ENCODE measurements at regions not wholly inside any gene's neighbourhood (a gene's known extent, or its start where the extent isn't known, plus 50 kb on each side); places are given as distances from the start of the nearest gene placed in this dataset.

DNA sequence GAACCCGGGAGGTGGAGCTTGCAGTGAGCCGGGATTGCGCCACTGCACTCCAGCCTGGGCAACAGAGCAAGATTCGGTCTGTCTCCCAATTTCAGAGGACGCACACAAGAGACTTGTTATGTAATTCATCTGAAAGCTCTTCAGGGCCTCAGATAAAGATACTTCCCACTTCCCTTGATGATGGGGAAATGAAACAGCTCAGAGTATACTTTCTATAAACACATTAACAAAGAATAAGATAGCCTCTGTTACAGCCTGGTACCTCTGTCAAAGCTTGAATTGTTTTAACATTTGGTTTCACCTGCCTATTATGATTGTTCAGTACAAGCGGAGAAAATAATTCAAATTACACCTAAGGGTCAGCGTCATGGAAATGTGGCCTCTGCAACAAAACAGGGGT is 622.9 kb upstream of the ADGRL4 start:
- TF ChIP-seq SPI1 (IDR thresholded peaks at IDR 0.05; ENCODE audit: borderline replicate concordance, low read depth): no peak
- TF ChIP-seq GABPA (IDR thresholded peaks at IDR 0.05; ENCODE audit: low read depth): no peak
- TF ChIP-seq, protein P1, sequence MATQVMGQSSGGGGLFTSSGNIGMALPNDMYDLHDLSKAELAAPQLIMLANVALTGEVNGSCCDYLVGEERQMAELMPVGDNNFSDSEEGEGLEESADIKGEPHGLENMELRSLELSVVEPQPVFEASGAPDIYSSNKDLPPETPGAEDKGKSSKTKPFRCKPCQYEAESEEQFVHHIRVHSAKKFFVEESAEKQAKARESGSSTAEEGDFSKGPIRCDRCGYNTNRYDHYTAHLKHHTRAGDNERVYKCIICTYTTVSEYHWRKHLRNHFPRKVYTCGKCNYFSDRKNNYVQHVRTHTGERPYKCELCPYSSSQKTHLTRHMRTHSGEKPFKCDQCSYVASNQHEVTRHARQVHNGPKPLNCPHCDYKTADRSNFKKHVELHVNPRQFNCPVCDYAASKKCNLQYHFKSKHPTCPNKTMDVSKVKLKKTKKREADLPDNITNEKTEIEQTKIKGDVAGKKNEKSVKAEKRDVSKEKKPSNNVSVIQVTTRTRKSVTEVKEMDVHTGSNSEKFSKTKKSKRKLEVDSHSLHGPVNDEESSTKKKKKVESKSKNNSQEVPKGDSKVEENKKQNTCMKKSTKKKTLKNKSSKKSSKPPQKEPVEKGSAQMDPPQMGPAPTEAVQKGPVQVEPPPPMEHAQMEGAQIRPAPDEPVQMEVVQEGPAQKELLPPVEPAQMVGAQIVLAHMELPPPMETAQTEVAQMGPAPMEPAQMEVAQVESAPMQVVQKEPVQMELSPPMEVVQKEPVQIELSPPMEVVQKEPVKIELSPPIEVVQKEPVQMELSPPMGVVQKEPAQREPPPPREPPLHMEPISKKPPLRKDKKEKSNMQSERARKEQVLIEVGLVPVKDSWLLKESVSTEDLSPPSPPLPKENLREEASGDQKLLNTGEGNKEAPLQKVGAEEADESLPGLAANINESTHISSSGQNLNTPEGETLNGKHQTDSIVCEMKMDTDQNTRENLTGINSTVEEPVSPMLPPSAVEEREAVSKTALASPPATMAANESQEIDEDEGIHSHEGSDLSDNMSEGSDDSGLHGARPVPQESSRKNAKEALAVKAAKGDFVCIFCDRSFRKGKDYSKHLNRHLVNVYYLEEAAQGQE (IDR thresholded peaks at IDR 0.05; ENCODE audit: insufficient replicate concordance, low read depth): no peak
- no peak for TF ChIP-seq POLR2AphosphoS5 (IDR thresholded peaks at IDR 0.05; ENCODE audit: low read depth)
- no peak for TF ChIP-seq CTCF (IDR thresholded peaks at IDR 0.05; ENCODE audit: insufficient read depth, low read length)
- DNase-seq (ENCODE audit: low read depth in 1 of 2, low spot score in 1 of 2): no peak

GRCh38 chr1:79617777-79618176 is 611.2 kb upstream of the ADGRL4 start:
- Histone ChIP-seq H3K27me3 (ENCODE audit: insufficient read depth, poor library complexity, severe bottlenecking) (no peaks in the 10 kb centered on the region), H3K4me3 (replicated peaks; ENCODE audit: insufficient read depth, low read length) (no peak overlapping the region), H3K27ac (replicated peaks) (no peak overlapping the region)
- no peak for DNase-seq (ENCODE audit: low read depth in 1 of 2, low spot score in 1 of 2)
- no peak for TF ChIP-seq SPI1 (IDR thresholded peaks at IDR 0.05; ENCODE audit: borderline replicate concordance, low read depth)
- TF ChIP-seq CTCF (IDR thresholded peaks at IDR 0.05; ENCODE audit: insufficient read depth, low read length): no peak
- TF ChIP-seq GABPA (IDR thresholded peaks at IDR 0.05; ENCODE audit: low read depth): no peak
- no peak for TF ChIP-seq POLR2AphosphoS5 (IDR thresholded peaks at IDR 0.05; ENCODE audit: low read depth)
- TF ChIP-seq, protein P1 (IDR thresholded peaks at IDR 0.05; ENCODE audit: insufficient replicate concordance, low read depth): no peak

More for the DNA sequence above, 622.9 kb upstream of the ADGRL4 start:
- no peak overlapping the region for H3K27ac ChIP-seq (replicated peaks)
- H3K4me3 ChIP-seq (replicated peaks; ENCODE audit: insufficient read depth, low read length): no peak overlapping the region
- H3K27me3 ChIP-seq (ENCODE audit: insufficient read depth, poor library complexity, severe bottlenecking): no peaks in the 10 kb centered on the region

- DNase-seq (ENCODE audit: low read depth in 1 of 2, low spot score in 1 of 2): no peak
- H3K27ac ChIP-seq (replicated peaks): no peak overlapping the region
- TF ChIP-seq, protein P1 (IDR thresholded peaks at IDR 0.05; ENCODE audit: insufficient replicate concordance, low read depth): no peak
- no peak for TF ChIP-seq GABPA (IDR thresholded peaks at IDR 0.05; ENCODE audit: low read depth)
- no peaks in the 10 kb centered on the region for H3K27me3 ChIP-seq (ENCODE audit: insufficient read depth, poor library complexity, severe bottlenecking)
- no peak overlapping the region for H3K4me3 ChIP-seq (replicated peaks; ENCODE audit: insufficient read depth, low read length)
Measured at GRCh38 chr1:79614762-79615161, 608.2 kb upstream of the ADGRL4 start.

- no peak overlapping the region for H3K27ac ChIP-seq (replicated peaks)
- no peak for DNase-seq (ENCODE audit: low read depth in 1 of 2, low spot score in 1 of 2)
- no peak for TF ChIP-seq CTCF (IDR thresholded peaks at IDR 0.05; ENCODE audit: insufficient read depth, low read length)
- no peak for TF ChIP-seq SPI1 (IDR thresholded peaks at IDR 0.05; ENCODE audit: borderline replicate concordance, low read depth)
- TF ChIP-seq GABPA (IDR thresholded peaks at IDR 0.05; ENCODE audit: low read depth): no peak
- no peak for TF ChIP-seq POLR2AphosphoS5 (IDR thresholded peaks at IDR 0.05; ENCODE audit: low read depth)
- TF ChIP-seq, protein P1 (IDR thresholded peaks at IDR 0.05; ENCODE audit: insufficient replicate concordance, low read depth): no peak
Measured at GRCh38 chr1:79614106-79614505, 607.6 kb upstream of the ADGRL4 start.

More at GRCh38 chr1:79614106-79614505, 607.6 kb upstream of the ADGRL4 start:
- Histone ChIP-seq H3K27me3 (ENCODE audit: insufficient read depth, poor library complexity, severe bottlenecking) (no peaks in the 10 kb centered on the region), H3K4me3 (replicated peaks; ENCODE audit: insufficient read depth, low read length) (no peak overlapping the region)
